Cardiac fibroblast (primary cell): ENCODE measurements at regions not wholly inside any gene's neighbourhood (a gene's known extent, or its start where the extent isn't known, plus 50 kb on each side); places are given as distances from the start of the nearest gene placed in this dataset.
A peak's percentile ranks its signal among the peaks of the same experiment; 100 is the strongest.

Source experiments
- DNase-seq, 2 donors: peaks; one replicate each; pipeline versions ENCODE4 v3.0.0 to v3.0.0-alpha.2; 2010; ENCODE audit warnings: low read depth in 2 of 2
- H3K4me3 ChIP-seq, 2 donors: replicated peaks in 1 of 2; 1 replicate in 1 of 2; 2 replicates in 1 of 2; pipeline ENCODE4 v1.5.1; 2011; ENCODE audit warnings: low read depth in 2 of 2, low read length in 2 of 2, mild to moderate bottlenecking in 2 of 2, moderate library complexity in 1 of 2
- CTCF ChIP-seq: IDR thresholded peaks from one replicate; pipeline ENCODE4 v1.5.1; 2011; ENCODE audit warnings: low read depth, mild to moderate bottlenecking, low read length, inconsistent platforms

GRCh38 chr6:133707456-133707855, 181.5 kb upstream of the TCF21 start:
- no peak overlapping the region for H3K4me3 ChIP-seq
- TF ChIP-seq CTCF, result no peak
- DNase-seq, result peak; percentile 90 to 94

- TF ChIP-seq CTCF, result no peak
These were observed 178.1 kb upstream of the TCF21 start for GRCh38 chr6:133710826-133711225.

GRCh38 chr6:133715270-133715669, 173.6 kb upstream of the TCF21 start:
- no peak for DNase-seq
- TF ChIP-seq CTCF, result no peak
- H3K4me3 ChIP-seq, result no peak overlapping the region

More at GRCh38 chr6:133710826-133711225, 178.1 kb upstream of the TCF21 start:
- H3K4me3 ChIP-seq, result no peak overlapping the region
- DNase-seq, result peak in 1 of 2 donors; percentile 22

GRCh38 chr6:133724726-133725125, 164.2 kb upstream of the TCF21 start:
- DNase-seq, result peak; percentile 57 to 87
- no peak for TF ChIP-seq CTCF
- H3K4me3 ChIP-seq, result no peak overlapping the region

GRCh38 chr6:133726188-133726587, 162.7 kb upstream of the TCF21 start:
- H3K4me3 ChIP-seq, result no peak overlapping the region
- no peak for TF ChIP-seq CTCF
- no peak for DNase-seq

GRCh38 chr6:133730881-133731280, 158.0 kb upstream of the TCF21 start:
- H3K4me3 ChIP-seq, result no peak overlapping the region
- DNase-seq, result peak; percentile 10 to 22
- no peak for TF ChIP-seq CTCF

- TF ChIP-seq CTCF, result no peak
- no peak for DNase-seq
- no peak overlapping the region for H3K4me3 ChIP-seq
These were observed 148.7 kb upstream of the TCF21 start for GRCh38 chr6:133740218-133740617.
